NCI-H226 (cell line): ENCODE measurements at regions not wholly inside any gene's neighbourhood (a gene's known extent, or its start where the extent isn't known, plus 50 kb on each side); places are given as distances from the start of the nearest gene placed in this dataset.
A peak's percentile ranks its signal among the peaks of the same experiment; 100 is the strongest.

ENCODE experiments used
- DNase-seq: peaks from one replicate; pipeline ENCODE4 v3.0.0-alpha.2; 2015

DNA sequence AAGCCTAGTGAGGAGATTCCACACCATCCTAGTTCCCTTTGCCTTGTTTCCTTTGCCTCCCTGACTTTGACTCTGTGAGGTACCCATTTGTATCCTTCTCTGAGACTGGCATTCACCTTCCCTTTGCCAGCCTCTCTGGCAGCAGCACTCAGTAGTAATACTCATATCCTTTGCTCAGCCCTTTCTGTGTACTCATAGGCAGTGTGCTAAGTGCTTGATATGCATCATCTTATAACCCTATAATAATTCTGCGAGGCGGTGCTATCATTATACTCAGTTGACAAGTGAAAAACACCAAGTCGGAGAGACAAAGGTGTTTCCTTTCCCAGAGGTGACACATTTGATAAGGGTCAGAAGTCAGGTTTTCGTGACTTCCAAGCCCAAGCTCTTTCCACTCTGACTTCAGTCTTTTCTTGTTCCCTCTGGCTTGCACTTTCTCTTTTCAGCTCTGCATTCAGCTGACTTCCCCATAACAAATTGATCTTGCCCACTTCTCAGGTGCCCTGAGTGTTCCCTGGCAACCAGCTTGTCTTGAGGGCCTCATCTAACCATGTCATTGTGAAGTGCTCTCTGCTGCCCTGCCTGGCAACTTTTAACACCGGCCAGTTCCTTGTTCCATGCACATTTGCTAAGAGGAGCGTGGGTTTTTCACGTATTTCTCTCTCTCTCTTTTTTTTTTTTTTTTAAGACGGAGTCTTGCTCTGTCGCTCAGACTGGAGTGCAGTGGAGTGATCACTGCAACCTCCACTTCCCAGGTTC is 94.5 kb upstream of the UPP2 start:
- DNase-seq, result no peak

DNA sequence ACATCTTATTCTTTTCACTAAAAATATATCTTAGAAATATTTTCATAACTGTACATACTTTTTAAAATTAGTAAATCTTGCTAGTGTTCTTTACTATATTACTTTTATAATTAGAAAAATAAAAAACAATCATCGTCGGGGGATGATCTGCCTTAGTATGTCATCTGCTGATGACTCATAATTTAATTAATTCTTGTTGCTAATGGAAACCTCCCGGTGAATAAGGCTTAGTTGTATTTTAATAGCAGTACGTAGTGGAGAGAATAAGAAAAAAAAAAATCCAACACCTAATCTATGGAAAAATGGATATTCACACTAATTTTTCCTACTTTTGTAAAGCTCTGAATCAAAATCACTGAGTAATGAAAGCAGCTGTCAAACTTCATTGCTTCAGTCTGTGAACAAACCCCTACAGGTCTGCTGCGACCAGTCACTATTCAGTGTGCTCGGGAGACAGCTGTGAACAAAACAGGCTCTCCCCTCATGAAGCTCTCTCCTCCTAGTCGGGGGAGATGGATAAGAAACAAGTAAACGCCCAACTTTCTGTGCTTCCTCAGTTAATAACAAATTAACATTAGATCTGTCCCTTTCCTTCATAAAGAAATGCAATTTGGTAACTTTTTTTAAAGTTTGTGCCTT is 97.4 kb upstream of the UPP2 start:
- no peak for DNase-seq

DNA sequence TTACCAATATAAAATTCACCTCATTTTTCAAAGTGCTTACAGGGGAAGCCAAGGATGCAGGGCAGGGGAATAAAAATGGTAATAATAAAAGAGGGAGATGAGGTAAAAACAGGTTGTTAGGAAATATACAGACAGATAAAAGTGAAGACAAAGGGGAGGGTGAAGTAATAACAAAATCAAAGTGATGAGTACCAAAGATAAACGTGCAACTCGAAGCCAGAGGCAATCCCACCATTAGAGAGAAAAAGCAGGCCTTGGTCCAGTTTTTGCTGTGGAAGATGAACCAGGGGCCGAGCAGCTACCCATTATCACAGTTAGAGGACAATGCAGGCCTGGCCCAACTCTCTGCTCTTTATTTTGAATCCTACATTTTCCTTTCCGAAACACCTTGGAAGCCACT is 99.6 kb upstream of the UPP2 start:
- no peak for DNase-seq

DNA sequence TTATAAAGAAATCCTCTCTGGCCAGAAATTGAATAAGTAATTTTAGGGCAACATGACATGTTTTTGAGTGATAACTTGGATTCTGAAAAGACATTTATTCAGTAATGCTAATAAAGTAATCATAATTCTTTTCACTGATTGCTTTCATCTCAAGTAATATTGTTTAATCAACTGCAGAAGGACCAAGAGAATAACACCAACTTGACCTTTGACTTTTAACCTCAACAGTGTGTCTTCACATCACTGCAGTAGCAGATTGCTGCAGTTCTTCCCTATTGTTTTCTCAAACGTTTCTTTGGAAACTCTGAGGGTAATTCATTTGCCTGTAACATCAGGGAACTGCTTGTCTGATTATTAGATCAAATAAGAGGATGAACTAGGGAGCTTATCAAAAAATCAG is 104.9 kb upstream of the UPP2 start:
- DNase-seq, result no peak

DNA sequence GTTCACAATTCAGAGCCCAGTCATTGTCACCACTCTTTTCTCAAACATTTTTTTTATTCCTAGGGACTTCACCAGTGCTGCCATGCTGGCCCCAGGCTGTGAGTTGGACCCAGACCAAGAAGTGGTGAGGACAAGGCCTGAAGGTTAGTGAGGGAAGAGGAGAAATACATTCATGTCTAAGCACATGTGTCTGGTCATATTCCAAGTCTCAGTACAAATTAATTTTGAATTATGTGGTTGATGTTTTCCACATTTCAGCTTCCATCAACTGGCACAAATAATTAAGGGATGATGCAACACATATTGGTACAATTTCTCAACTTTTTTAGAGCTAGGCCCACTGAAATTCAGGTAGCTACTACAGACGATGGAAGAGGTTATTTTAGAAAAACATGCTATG is 106.6 kb upstream of the UPP2 start:
- no peak for DNase-seq

DNA sequence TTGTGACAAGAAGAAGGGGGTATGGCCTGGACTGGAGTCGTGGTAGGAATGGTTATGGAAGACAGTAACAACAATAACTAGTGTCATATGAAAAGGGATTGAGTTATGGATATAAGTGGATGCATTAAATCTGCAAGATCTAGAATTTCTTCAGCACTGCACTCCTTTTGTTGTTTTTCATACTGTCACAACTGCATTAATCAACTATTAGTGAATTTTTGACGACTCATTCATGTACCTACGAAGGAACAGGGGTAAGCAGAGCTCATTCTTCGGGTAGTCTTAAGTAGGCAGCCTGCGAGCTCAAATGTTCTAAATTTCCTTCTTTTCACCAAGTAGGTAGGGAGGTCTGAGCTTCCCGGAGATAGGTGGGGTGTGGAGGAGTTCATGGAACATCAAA is 109.7 kb upstream of the UPP2 start:
- no peak for DNase-seq

DNA sequence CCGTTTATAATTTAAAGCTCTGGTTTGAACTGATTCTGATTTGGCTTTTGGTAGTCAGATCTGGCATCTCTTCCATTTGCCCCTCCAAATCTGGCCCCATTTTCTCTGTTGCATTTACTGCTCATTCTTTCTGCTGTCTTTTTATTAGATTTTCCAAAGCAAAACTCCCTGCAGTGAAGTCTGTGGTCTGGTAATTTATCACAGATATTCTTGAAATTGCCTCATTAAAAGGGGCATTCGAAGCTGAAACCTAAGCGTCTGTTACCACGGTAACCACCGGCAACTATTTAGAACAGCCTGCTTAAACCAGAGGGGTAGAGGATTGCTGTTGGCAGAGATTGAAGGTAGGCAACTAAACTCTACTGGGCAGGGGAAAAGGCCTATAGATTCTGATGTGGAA is 111.5 kb upstream of the UPP2 start:
- no peak for DNase-seq

DNA sequence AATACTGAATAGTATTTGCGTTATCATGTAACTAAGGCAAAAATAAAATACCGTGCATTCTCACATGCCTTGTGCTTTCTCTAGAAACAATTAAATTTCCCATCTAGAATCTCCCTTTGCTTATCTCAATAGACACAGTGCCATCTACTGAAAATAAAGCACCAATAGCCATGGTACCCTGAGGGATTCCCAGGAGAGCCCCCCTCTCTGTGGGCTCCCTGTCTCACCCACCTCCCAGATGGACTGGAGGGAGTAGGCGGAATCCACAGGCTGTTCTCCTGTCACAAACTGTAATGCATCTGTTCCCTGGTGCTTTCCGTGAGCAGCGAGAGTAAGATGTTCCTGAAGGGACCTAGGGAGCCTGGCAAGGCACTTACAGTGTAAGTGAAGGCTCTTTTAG is 112.4 kb upstream of the UPP2 start:
- DNase-seq, result no peak

DNA sequence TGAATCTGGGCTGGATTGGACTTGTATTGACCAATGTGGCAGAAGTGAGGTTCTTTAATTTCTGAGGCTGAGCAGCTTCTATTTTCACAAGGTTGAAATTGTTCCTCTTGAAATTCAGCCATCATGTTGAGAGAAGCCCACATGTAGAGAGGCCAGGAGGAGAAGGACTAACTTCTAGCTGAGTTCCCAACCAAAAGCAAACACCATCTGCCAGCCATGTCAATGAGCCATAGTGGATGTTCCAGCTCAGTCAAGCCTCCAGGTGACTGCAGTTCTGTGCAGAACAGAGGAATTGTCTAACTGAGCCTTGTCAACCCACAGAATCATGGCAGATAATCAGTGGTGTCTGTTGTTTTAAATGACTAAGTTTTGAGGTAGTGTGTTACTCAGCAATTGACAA is 110.6 kb upstream of the ACVR1 start:
- no peak for DNase-seq

DNA sequence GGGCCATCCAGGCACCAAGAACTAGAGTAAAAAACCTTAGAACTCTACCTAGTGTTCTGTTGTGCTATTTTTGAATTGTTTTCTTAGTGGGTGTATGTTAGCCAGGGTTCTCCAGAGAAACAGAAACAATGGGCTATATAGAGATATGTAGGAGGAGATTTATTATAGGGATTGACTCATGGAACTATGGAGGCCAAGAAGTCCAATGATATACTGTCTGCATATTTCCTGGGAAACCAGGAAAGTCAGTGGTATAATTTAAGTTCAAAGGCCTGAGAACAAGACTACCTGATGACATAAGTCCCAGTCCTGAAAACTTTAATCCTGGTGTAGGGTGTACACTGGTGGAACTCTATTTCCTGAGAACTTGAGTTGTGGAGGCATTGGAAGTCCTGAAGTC is 108.7 kb upstream of the ACVR1 start:
- no peak for DNase-seq

DNA sequence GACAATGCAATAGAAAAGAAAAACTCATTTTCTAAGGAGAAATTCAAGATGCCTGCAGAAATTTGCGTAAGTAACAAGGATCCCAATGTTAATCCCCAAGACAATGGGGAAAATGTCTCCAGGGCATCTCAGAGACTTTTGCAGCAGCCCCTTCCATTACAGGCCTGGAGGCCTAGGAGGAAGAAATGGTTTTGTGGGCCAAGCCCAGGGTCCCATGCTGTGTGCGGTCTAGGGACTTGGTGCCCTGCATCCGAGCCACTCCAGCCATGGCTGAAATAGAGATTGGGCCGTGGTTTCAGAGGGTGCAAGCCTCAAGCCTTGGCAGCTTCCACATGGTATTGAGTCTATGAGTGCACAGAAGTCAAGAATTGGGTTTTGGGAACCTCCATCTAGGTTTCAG is 103.9 kb upstream of the ACVR1 start:
- no peak for DNase-seq

DNA sequence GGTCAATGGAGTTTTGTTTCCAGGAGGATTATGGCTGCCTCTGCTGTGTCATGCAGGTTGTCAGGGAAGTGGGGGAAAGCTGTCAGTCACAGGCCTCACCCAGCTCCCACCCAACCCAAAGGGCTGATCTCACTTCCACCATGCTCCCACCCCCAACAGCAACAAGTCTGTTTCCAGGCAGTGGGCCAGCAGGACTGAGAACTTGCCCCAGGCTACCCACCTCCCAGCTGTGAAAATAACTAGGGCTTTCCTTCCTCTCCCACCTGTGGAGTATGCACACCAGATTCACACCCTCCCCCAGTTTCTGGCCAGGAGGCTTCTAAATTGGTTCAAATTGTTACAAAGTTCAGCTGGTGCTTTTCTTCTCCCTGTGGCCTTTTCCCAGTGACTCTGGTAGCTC is 95.6 kb upstream of the ACVR1 start:
- peak; percentile 59 for DNase-seq

DNA sequence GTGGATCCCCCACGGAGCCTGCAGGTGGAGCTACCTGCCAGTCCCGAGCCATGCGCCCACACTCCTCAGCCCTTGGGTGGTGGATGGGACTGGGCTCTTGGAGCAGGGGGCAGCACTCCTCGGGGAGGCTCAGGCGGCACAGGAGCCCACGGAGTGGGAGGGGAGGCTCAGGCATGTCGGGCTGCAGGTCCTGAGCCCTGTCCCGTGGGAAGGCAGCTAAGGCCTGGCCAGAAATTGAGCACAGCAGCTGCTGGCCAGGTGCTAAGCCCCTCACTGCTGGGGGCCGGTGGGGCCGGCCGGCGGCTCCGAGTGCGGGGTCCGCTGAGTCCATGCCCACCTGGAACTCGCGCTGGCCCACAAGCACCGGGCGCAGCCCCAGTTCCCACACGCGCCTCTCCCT is 91.7 kb upstream of the ACVR1 start:
- no peak for DNase-seq

DNA sequence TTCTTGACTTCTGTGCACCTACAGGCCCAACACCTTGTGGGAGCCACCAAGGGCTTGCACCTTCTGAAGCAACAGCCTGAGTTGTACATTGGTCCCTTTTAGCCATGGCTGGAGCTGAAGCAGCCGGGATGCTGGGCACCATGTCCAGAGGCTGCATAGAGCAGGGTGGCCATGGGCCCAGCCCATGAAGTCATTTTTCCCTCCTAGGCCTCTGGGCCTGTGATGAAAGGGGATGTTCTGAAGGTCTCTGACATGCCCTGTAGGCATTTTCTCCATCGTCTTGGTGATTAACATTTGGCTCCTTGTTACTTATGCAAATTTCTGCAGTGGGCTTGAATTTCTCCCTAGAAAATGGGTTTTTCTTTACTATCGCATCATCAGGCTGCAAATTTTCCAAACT is 83.1 kb upstream of the ACVR1 start:
- no peak for DNase-seq

DNA sequence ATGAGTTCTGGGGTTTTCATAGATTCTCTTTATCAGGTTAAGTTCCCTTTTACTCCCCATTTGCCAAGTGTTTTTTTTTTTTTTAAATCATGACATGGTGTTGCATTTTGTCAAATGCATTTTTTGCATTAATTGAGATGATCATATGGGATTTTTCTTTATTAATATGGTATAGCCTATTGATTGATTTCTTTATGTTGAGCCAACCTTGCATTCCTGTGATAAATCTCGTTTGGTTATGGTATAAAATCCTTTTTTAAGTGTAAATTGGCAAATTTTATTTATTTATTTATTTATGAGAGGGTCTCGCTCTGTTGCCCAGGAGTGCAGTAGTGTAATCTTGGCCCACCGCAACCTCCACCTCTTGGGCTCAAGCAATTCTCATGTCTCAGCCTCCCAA is 81.5 kb upstream of the ACVR1 start:
- no peak for DNase-seq

DNA sequence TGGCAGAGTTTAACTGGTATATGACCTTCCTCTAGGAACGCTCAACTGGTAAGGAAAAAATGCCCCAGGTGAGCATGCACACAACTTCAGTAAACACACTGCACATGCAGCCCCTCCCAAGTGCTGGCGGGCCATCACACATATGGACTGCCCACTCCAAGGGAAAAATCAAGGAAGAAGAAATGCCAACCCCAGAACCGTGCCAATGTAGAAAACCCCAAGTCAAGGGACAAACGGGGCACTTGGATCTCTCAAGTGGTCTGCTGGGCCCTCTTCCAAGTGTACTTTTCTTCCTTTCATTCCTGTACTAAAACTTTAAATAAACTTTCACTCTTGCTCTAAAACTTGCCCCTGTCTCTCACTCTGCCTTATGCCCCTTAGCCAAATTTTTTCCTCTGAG is 76.4 kb upstream of the ACVR1 start:
- DNase-seq, result no peak

DNA sequence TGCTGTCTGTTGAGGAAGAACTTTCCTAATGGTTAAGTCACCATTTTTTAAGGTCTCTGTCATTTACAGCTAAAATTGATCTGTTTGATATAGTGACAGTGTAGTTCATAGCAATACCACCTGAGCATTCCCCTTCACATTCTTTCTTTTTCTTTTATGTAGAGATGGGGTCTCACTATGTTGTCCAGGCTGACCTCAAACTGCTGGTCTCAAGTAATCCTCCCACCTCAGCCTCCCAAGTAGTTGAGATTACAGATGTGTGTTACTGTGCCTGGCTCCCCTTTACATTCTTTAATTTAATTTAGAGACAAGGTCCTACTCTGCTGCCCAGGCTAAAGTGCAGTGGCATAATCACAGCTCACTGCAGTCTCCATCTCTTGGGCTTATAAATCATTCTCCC is 72.7 kb upstream of the ACVR1 start:
- no peak for DNase-seq

DNA sequence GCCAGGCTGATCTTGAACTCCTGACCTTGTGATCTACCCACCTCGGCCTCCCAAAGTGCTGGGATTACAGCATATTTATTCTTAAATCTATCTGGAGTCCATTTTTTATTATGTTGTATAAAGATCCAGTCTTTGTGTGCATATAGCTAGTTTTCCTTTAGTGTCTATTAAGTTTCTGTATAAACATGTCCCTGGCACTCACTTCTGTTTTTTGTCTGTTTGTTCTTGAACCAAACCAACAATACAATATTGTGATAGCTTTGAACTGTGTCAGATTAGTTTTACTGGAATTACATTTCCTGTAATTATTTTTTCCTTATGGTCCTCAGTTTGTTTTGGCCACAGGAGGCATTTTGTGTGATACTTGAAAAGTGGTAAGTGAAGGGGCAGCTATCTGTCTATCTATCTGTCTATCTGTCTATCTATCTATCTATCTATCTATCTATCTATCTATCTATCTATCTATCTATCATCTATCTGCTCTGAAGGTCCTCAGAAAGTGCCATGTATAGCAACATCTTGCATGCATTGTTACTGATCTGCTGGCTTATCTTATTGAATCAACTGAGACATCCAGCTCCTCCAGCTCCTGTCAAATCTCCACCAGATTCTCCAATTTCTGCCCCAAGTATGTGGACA is 70.9 kb upstream of the ACVR1 start:
- DNase-seq, result no peak

DNA sequence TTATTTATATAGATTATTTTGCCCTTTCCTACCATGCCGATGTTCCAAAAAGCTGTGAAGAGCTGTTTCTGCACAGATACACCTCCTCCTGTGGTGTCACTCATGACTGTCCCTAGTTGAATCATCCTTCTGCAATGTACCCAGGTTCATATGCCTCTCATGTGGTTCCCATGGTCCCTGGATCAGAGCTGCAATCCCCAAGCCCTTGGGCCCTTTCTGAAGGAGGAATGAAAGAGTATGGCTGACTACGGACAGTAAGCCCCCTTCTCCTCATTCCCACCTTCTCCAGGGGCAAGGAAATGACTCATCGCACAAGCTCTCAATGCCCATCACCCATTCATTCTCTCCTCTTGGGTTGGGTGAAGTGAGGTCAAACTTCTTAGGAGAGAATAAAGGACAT is 63.9 kb upstream of the ACVR1 start:
- DNase-seq, result no peak

DNA sequence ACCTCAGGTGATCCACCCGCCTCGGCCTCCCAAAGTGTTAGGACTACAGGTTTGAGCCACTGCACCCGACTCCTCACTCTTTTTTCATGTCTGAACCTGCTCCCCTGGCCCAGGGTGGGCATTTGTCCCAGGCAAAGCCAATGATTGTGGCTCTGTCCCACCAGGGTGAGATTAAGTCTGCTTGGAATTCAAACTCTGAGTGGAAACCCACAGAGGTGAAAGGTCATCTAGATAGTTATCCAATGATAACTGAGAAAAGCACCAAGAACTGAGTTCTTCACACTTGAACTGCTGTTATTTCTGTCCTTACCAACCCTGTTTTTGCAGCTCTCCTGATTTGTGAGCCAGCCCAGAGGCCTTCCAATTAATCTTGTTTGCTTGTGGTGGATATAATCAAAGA is 62.4 kb upstream of the ACVR1 start:
- DNase-seq, result no peak

DNA sequence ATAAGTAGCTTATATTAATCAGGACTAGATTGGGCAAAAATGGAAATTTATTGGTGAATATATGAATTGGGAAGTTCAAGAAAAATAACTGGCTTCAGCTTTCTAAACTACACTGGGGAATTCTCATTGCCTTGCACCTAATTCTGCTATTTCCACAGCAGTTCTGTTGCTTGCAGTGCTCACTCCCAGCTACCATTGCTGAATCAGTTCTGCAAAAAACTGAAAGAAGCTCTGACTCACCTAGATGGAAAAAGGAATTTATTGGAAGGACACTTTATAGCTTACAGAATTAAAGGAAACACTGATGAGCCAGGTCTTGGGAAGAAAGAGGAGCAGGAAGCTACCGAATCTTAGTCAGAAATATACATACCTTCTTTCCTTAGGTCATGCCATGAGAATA is 60.3 kb upstream of the ACVR1 start:
- no peak for DNase-seq

DNA sequence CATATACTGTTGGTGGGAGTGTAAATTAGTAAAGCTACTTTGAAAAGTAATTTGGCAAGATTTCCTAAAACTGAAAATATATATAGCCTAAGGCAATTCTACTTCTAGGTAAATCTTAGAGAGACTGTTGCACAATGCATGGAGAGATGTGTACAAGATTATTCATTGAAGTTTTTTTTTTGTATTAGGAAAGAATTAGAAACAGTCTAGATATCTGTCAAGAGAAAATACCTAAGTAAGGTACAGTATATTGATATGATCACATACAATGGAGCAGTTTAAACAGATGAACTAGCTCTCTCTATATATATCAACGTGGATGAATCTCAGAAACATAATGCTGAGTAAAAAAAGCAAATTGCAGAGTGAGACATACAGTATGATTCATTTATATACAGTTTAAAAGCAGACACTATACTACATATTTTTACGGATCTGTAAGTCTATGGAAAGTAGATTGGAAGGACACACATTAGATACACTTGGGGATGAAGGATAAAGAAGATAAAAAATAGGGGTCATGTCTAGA is 59.3 kb upstream of the ACVR1 start:
- DNase-seq, result no peak

DNA sequence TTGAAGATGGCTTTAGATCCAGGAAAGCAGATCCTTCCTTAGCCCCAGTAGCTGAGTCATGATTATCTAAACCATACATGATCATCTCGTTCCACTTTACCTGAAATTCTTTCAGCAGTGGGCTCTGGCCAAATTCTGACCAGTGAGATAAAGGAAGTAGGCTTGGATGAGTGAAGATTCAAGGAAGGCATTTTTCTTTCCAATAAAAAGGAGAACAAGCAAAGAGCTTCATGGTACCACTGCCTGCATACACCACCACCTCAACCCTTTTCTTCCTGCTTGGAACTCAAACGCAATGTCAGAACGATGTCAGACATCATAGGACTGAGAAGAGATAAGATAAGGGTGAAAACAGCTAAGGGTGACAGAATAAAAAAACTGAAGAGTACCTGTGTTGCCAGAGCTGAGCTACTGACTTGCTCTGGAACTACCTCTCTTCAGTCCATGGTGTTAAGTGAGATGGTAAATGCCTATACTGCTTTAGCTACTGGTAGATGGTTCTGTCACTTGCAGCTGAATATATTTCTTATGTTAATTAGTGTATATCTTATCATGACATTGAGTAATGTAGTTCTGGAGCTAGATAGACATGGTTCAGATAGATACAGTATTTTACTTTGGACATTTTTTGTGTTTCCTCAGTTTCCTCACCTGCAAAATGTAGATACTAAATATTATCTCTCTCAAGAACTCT is 58.7 kb upstream of the ACVR1 start:
- peak; percentile 10 for DNase-seq
